ENCODE measurements at regions not wholly inside any gene's neighbourhood (a gene's known extent, or its start where the extent isn't known, plus 50 kb on each side); places are given as distances from the start of the nearest gene placed in this dataset.

GRCh38 chr10:4647109-4647785, 178.8 kb upstream of the AKR1E2 start:
- TF ChIP-seq, protein P1, sequence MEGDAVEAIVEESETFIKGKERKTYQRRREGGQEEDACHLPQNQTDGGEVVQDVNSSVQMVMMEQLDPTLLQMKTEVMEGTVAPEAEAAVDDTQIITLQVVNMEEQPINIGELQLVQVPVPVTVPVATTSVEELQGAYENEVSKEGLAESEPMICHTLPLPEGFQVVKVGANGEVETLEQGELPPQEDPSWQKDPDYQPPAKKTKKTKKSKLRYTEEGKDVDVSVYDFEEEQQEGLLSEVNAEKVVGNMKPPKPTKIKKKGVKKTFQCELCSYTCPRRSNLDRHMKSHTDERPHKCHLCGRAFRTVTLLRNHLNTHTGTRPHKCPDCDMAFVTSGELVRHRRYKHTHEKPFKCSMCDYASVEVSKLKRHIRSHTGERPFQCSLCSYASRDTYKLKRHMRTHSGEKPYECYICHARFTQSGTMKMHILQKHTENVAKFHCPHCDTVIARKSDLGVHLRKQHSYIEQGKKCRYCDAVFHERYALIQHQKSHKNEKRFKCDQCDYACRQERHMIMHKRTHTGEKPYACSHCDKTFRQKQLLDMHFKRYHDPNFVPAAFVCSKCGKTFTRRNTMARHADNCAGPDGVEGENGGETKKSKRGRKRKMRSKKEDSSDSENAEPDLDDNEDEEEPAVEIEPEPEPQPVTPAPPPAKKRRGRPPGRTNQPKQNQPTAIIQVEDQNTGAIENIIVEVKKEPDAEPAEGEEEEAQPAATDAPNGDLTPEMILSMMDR (IDR thresholded peaks at IDR 0.05): no peak
- TF ChIP-seq POLR2A (IDR thresholded peaks at IDR 0.05): no peak
